ENCODE measurements at regions not wholly inside any gene's neighbourhood (a gene's known extent, or its start where the extent isn't known, plus 50 kb on each side); places are given as distances from the start of the nearest gene placed in this dataset.

DNA sequence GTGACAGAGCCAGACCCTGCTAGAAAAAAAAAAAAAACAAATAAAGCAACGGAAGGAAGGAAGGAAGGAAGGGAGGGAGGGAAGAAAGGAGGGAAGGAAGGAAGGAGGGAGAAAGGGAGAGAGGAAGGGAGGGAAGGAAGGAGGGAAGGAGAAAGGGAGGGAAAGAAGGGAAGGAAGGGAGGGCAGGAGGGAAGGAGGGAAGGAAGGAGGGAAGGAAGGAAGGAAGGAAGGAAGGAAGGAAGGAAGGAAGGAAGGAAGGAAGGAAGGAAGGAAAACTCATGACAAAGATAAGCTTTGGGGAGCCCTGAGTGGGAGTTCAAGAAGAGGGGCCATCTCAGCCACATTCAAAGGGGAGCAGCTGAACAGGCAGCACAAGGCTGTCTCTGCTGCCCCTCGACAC, 124.7 kb upstream of the MGMT start:
- Histone ChIP-seq H3K79me2 (ENCODE audit: control insufficient read depth, insufficient read depth, low read length) (no peaks in the 10 kb centered on the region), H3K9me1 (replicated peaks; ENCODE audit: control insufficient read depth, extremely low read depth, insufficient read depth, low read length) (no peaks in the 10 kb centered on the region), H3K36me3 (ENCODE audit: control insufficient read depth in 2 of 2, extremely low read depth in 1 of 2, insufficient read depth in 2 of 2, low read length in 2 of 2) (no peaks in the 10 kb centered on the region), H3K9ac (replicated peaks; ENCODE audit: extremely low read depth, insufficient read depth, low read length) (no peak overlapping the region), H3K27ac (ENCODE audit: insufficient read depth, low read depth, low read length) (no peak overlapping the region), H3K27me3 (ENCODE audit: control insufficient read depth in 2 of 2, insufficient read depth in 2 of 2, low read length in 2 of 2) (no peaks in the 10 kb centered on the region), H3K4me1 (ENCODE audit: control insufficient read depth, extremely low read depth, insufficient read depth, low read length) (no peaks in the 10 kb centered on the region), H2AFZ (ENCODE audit: low read depth, low read length) (no peak overlapping the region), H3K9me3 (replicated peaks; ENCODE audit: control insufficient read depth, insufficient read depth, low read length) (no peaks in the 10 kb centered on the region), H4K20me1 (replicated peaks; ENCODE audit: control insufficient read depth, extremely low read depth, insufficient read depth, low read length) (no peaks in the 10 kb centered on the region), H3K4me3 (replicated peaks in 1 of 3; ENCODE audit: insufficient read depth in 1 of 3, low read depth in 1 of 3, low read length in 3 of 3) (no peak overlapping the region), H3K4me2 (ENCODE audit: insufficient read depth, low read length) (no peak overlapping the region)
- FAIRE-seq (no peak), DNase-seq (ENCODE audit: low read depth, low spot score) (no peak)
- dilution Hi-C loops (cut with MboI; ENCODE audit: extremely low pct_ligation_motif_present, low sequenced_read_pairs) (no loop called here), intact Hi-C loops (cut with micrococcal nuclease) (no loop called here)
- BruUV-seq (replicated peaks): no TSS peak
- ChIA-PET CTCF (interaction anchor here (0.7 to 1.3 kb wide), 2 partner anchors 10 to 11 kb away, joined by 3 read pairs; no protein-coding TSS in a partner anchor), POLR2A (no interaction called here)
- TF ChIP-seq POLR2A (IDR thresholded peaks at IDR 0.05; ENCODE audit: low read depth, low read length) (no peak), FOS (IDR thresholded peaks at IDR 0.05; ENCODE audit: borderline replicate concordance, insufficient read depth, low read length) (no peak), GATA2 (IDR thresholded peaks at IDR 0.05; ENCODE audit: insufficient read depth, insufficient read length, low read depth, low read length) (no peak), MYC (IDR thresholded peaks at IDR 0.05; ENCODE audit: low read depth, low read length) (no peak), JUN (IDR thresholded peaks at IDR 0.05; ENCODE audit: borderline replicate concordance, insufficient read depth, insufficient read length, low read depth) (no peak), EZH2 (IDR thresholded peaks at IDR 0.05; ENCODE audit: borderline replicate concordance, low read depth, low read length, severe bottlenecking) (no peak), POLR2AphosphoS5 (IDR thresholded peaks at IDR 0.05; ENCODE audit: insufficient read depth, low read depth, low read length) (no peak)
- TF ChIP-seq, protein P1, sequence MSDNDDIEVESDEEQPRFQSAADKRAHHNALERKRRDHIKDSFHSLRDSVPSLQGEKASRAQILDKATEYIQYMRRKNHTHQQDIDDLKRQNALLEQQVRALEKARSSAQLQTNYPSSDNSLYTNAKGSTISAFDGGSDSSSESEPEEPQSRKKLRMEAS (IDR thresholded peaks at IDR 0.05; ENCODE audit: insufficient read depth, insufficient read length): no peak
- TF ChIP-seq, protein P2, sequence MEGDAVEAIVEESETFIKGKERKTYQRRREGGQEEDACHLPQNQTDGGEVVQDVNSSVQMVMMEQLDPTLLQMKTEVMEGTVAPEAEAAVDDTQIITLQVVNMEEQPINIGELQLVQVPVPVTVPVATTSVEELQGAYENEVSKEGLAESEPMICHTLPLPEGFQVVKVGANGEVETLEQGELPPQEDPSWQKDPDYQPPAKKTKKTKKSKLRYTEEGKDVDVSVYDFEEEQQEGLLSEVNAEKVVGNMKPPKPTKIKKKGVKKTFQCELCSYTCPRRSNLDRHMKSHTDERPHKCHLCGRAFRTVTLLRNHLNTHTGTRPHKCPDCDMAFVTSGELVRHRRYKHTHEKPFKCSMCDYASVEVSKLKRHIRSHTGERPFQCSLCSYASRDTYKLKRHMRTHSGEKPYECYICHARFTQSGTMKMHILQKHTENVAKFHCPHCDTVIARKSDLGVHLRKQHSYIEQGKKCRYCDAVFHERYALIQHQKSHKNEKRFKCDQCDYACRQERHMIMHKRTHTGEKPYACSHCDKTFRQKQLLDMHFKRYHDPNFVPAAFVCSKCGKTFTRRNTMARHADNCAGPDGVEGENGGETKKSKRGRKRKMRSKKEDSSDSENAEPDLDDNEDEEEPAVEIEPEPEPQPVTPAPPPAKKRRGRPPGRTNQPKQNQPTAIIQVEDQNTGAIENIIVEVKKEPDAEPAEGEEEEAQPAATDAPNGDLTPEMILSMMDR (IDR thresholded peaks at IDR 0.05; ENCODE audit: extremely low read depth in 1 of 2, insufficient read depth in 1 of 2, low read depth in 1 of 2, low read length in 2 of 2): no peak
